GM10266 (cell line): ENCODE measurements at regions not wholly inside any gene's neighbourhood (a gene's known extent, or its start where the extent isn't known, plus 50 kb on each side); places are given as distances from the start of the nearest gene placed in this dataset.

Source experiments
- DNase-seq: peaks from one replicate; pipeline ENCODE4 v3.0.0; 2012; ENCODE audit errors: extremely low spot score
- CTCF ChIP-seq: IDR thresholded peaks from 2 replicates; pipeline ENCODE4 v1.5.1; 2012; ENCODE audit warnings: mild to moderate bottlenecking, low read depth; ENCODE audit not compliant: control insufficient read depth, insufficient read depth; ENCODE audit errors: missing control alignments

- no peak for DNase-seq
- TF ChIP-seq CTCF, result no peak
Measured at GRCh38 chr2:103980401-103980800, 873.5 kb upstream of the POU3F3 start.

GRCh38 chr2:103982691-103983090 lies 871.2 kb upstream of the POU3F3 start:
- DNase-seq, result no peak
- no peak for TF ChIP-seq CTCF

- TF ChIP-seq CTCF, result no peak
- DNase-seq, result no peak
Measured at GRCh38 chr2:103986001-103986400, 867.9 kb upstream of the POU3F3 start.

GRCh38 chr2:103991591-103991990 lies 862.3 kb upstream of the POU3F3 start:
- DNase-seq, result no peak
- TF ChIP-seq CTCF, result no peak

GRCh38 chr2:104004821-104005220 lies 849.1 kb upstream of the POU3F3 start:
- DNase-seq, result no peak
- no peak for TF ChIP-seq CTCF

- no peak for DNase-seq
- no peak for TF ChIP-seq CTCF
Measured at GRCh38 chr2:104016801-104017200, 837.1 kb upstream of the POU3F3 start.

- no peak for DNase-seq
Measured at GRCh38 chr2:104023306-104023705, 830.6 kb upstream of the POU3F3 start.

More at GRCh38 chr2:104023306-104023705, 830.6 kb upstream of the POU3F3 start:
- TF ChIP-seq CTCF, result no peak
